ENCODE measurements at regions not wholly inside any gene's neighbourhood (a gene's known extent, or its start where the extent isn't known, plus 50 kb on each side); places are given as distances from the start of the nearest gene placed in this dataset.

GRCh38 chr12:30188602-30189326 is 405.0 kb upstream of the TMTC1 start:
- in situ Hi-C loops (cut with HindIII; ENCODE audit: low sequenced_read_pairs), result no loop called here
- no peak for TF ChIP-seq CTCF (IDR thresholded peaks at IDR 0.05; ENCODE audit: low read depth, low read length)
- no peak for DNase-seq (ENCODE audit: low read depth, low spot score)
- H3K4me3 ChIP-seq (ENCODE audit: low read depth, low read length), result no peak overlapping the region

GRCh38 chr12:30187426-30187825 is 403.7 kb upstream of the TMTC1 start:
- in situ Hi-C loops (cut with HindIII; ENCODE audit: low sequenced_read_pairs), result no loop called here
- H3K4me3 ChIP-seq (ENCODE audit: low read depth, low read length), result no peak overlapping the region
- TF ChIP-seq CTCF (IDR thresholded peaks at IDR 0.05; ENCODE audit: low read depth, low read length), result no peak
- no peak for DNase-seq (ENCODE audit: low read depth, low spot score)

GRCh38 chr12:30181334-30181733 is 397.6 kb upstream of the TMTC1 start:
- TF ChIP-seq CTCF (IDR thresholded peaks at IDR 0.05; ENCODE audit: low read depth, low read length), result no peak
- DNase-seq (ENCODE audit: low read depth, low spot score), result no peak
- in situ Hi-C loops (cut with HindIII; ENCODE audit: low sequenced_read_pairs), result no loop called here
- H3K4me3 ChIP-seq (ENCODE audit: low read depth, low read length), result no peak overlapping the region

GRCh38 chr12:30180602-30181001 is 396.9 kb upstream of the TMTC1 start:
- in situ Hi-C loops (cut with HindIII; ENCODE audit: low sequenced_read_pairs), result no loop called here
- DNase-seq (ENCODE audit: low read depth, low spot score), result no peak
- no peak for TF ChIP-seq CTCF (IDR thresholded peaks at IDR 0.05; ENCODE audit: low read depth, low read length)
- H3K4me3 ChIP-seq (ENCODE audit: low read depth, low read length), result no peak overlapping the region

GRCh38 chr12:30178916-30179315 is 395.2 kb upstream of the TMTC1 start:
- TF ChIP-seq CTCF (IDR thresholded peaks at IDR 0.05; ENCODE audit: low read depth, low read length), result no peak
- no peak for DNase-seq (ENCODE audit: low read depth, low spot score)
- no peak overlapping the region for H3K4me3 ChIP-seq (ENCODE audit: low read depth, low read length)
- in situ Hi-C loops (cut with HindIII; ENCODE audit: low sequenced_read_pairs), result no loop called here

- no peak overlapping the region for H3K4me3 ChIP-seq (ENCODE audit: low read depth, low read length)
- DNase-seq (ENCODE audit: low read depth, low spot score), result no peak
- in situ Hi-C loops (cut with HindIII; ENCODE audit: low sequenced_read_pairs), result no loop called here
- no peak for TF ChIP-seq CTCF (IDR thresholded peaks at IDR 0.05; ENCODE audit: low read depth, low read length)
Observed at GRCh38 chr12:30169839-30170591, 386.3 kb upstream of the TMTC1 start.
